ENCODE measurements at regions not wholly inside any gene's neighbourhood (a gene's known extent, or its start where the extent isn't known, plus 50 kb on each side); places are given as distances from the start of the nearest gene placed in this dataset.

DNA sequence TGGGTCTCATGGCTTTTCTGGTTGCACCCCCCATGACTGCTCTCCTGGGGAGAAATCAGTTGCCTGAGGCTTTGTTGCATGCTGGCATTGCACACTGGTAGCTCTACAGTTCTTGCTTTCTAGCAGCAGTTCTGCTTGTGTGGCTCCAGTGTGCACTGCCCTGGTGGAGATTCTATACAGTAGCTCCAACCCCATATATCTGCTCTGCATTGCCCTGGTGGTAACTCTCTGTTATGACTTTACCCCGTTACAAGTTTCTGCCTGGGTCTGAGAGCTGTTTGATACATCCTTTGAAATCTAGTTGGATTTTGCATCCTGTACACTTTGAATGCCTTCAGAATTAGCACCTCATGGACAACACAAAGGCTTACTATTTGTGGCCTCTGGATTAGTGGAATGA, 241.4 kb upstream of the EPHA5 start (continued):
- TF ChIP-seq, protein P1, sequence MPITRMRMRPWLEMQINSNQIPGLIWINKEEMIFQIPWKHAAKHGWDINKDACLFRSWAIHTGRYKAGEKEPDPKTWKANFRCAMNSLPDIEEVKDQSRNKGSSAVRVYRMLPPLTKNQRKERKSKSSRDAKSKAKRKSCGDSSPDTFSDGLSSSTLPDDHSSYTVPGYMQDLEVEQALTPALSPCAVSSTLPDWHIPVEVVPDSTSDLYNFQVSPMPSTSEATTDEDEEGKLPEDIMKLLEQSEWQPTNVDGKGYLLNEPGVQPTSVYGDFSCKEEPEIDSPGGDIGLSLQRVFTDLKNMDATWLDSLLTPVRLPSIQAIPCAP (CRISPR knock-in tag; IDR thresholded peaks at IDR 0.05; ENCODE audit: low read depth), result no peak
- no peak for TF ChIP-seq TAF15 (IDR thresholded peaks at IDR 0.05; ENCODE audit: low read depth, low read length, poor library complexity, severe bottlenecking)
- no peak for TF ChIP-seq MEF2D (CRISPR knock-in tag; IDR thresholded peaks at IDR 0.05)
- TF ChIP-seq ZNF432 (CRISPR knock-in tag; IDR thresholded peaks at IDR 0.05; ENCODE audit: borderline replicate concordance), result no peak
- no peak for TF ChIP-seq GTF3A (CRISPR knock-in tag; conservative IDR thresholded peaks at IDR 0.05)

DNA sequence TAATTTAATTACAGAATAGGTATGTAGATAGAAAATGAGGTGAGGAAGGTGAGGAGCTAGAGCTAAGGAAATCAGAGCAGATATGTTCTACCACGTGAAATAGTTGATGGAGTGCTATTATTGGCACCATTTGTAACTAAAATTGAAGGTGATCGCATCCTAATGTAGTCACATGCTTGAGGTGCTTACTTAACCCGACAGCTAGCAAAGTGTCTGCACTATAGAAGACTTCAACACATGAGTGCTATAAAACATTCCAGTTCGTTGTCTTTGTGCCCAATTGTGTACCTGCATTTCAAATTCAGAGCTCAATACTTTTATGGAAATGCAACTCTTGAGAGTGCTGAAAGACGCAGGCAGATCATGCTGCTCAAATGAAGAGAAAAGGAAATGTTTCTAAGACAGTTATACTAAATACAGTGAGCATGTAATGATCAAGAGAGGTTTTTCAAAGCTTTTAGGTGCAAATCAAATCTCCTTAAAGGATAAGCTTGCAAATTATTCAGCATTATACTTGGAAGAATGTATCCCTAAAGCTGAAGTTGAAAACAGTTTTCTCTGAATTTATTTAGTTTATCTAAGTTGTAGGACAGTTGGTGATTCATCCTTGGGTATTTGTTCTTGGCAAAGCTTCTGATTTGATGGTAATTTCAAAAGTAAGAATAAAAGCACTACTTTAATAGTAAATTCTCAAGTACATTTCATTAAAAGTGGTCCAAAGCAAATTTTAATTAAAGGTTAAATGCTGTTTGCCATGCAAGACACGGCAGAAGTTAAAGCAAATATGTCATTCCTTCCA, 223.9 kb upstream of the EPHA5 start:
- DNase-seq (ENCODE audit: low spot score), result no peak
- 3% methylated on average over 6 of the region's 6 CpGs for WGBS (ENCODE audit: low lambda C conversion rate)
- H3K4me2 ChIP-seq (ENCODE audit: low read depth, low read length), result no peak overlapping the region
- no peak for TF ChIP-seq KAT8 (CRISPR knock-in tag; IDR thresholded peaks at IDR 0.05)
- TF ChIP-seq ZNF546 (CRISPR knock-in tag; conservative IDR thresholded peaks at IDR 0.05), result no peak
- TF ChIP-seq SMARCE1 (IDR thresholded peaks at IDR 0.05; ENCODE audit: borderline replicate concordance), result no peak
- TF ChIP-seq, protein P2, sequence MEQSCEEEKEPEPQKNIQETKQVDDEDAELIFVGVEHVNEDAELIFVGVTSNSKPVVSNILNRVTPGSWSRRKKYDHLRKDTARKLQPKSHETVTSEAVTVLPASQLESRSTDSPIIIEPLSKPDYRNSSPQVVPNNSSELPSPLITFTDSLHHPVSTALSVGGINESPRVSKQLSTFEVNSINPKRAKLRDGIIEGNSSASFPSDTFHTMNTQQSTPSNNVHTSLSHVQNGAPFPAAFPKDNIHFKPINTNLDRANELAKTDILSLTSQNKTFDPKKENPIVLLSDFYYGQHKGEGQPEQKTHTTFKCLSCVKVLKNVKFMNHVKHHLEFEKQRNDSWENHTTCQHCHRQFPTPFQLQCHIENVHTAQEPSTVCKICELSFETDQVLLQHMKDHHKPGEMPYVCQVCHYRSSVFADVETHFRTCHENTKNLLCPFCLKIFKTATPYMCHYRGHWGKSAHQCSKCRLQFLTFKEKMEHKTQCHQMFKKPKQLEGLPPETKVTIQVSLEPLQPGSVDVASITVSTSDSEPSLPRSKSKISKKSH (CRISPR knock-in tag; IDR thresholded peaks at IDR 0.05; ENCODE audit: borderline replicate concordance), result no peak
- TF ChIP-seq, protein P3, sequence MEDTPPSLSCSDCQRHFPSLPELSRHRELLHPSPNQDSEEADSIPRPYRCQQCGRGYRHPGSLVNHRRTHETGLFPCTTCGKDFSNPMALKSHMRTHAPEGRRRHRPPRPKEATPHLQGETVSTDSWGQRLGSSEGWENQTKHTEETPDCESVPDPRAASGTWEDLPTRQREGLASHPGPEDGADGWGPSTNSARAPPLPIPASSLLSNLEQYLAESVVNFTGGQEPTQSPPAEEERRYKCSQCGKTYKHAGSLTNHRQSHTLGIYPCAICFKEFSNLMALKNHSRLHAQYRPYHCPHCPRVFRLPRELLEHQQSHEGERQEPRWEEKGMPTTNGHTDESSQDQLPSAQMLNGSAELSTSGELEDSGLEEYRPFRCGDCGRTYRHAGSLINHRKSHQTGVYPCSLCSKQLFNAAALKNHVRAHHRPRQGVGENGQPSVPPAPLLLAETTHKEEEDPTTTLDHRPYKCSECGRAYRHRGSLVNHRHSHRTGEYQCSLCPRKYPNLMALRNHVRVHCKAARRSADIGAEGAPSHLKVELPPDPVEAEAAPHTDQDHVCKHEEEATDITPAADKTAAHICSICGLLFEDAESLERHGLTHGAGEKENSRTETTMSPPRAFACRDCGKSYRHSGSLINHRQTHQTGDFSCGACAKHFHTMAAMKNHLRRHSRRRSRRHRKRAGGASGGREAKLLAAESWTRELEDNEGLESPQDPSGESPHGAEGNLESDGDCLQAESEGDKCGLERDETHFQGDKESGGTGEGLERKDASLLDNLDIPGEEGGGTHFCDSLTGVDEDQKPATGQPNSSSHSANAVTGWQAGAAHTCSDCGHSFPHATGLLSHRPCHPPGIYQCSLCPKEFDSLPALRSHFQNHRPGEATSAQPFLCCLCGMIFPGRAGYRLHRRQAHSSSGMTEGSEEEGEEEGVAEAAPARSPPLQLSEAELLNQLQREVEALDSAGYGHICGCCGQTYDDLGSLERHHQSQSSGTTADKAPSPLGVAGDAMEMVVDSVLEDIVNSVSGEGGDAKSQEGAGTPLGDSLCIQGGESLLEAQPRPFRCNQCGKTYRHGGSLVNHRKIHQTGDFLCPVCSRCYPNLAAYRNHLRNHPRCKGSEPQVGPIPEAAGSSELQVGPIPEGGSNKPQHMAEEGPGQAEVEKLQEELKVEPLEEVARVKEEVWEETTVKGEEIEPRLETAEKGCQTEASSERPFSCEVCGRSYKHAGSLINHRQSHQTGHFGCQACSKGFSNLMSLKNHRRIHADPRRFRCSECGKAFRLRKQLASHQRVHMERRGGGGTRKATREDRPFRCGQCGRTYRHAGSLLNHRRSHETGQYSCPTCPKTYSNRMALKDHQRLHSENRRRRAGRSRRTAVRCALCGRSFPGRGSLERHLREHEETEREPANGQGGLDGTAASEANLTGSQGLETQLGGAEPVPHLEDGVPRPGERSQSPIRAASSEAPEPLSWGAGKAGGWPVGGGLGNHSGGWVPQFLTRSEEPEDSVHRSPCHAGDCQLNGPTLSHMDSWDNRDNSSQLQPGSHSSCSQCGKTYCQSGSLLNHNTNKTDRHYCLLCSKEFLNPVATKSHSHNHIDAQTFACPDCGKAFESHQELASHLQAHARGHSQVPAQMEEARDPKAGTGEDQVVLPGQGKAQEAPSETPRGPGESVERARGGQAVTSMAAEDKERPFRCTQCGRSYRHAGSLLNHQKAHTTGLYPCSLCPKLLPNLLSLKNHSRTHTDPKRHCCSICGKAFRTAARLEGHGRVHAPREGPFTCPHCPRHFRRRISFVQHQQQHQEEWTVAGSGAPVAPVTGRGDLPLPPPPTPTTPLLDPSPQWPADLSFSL (CRISPR knock-in tag; IDR thresholded peaks at IDR 0.05), result no peak
- TF ChIP-seq TMF1 (CRISPR knock-in tag; IDR thresholded peaks at IDR 0.05; ENCODE audit: low read depth), result no peak
- no peak overlapping the region for H3K4me3 ChIP-seq (replicated peaks in 1 of 3; ENCODE audit: insufficient read depth in 1 of 3, low read depth in 2 of 3, low read length in 3 of 3)
- H3K79me2 ChIP-seq (ENCODE audit: insufficient read depth, low read length), result no peaks in the 10 kb centered on the region
- H3K9ac ChIP-seq (ENCODE audit: insufficient read depth, low read depth, low read length), result no peak overlapping the region
- no peak for FAIRE-seq
- H4K20me1 ChIP-seq (ENCODE audit: insufficient read depth, low read length), result no peaks in the 10 kb centered on the region
- no peaks in the 10 kb centered on the region for H3K4me1 ChIP-seq (ENCODE audit: insufficient read depth, low read length)
- CTCF ChIA-PET (ENCODE audit: low intra/inter-chr PET ratio, low total read pairs), result no interaction called here
- H3K9me3 ChIP-seq (ENCODE audit: low read length), result no peaks in the 10 kb centered on the region
- POLR2A ChIA-PET, result no interaction called here
- no TSS peak for BruUV-seq (replicated peaks)
- H2AFZ ChIP-seq (ENCODE audit: low read length), result no peak overlapping the region
- no peak overlapping the region for H3K27ac ChIP-seq (ENCODE audit: extremely low read length, insufficient read depth, low read length)
- intact Hi-C loops (cut with micrococcal nuclease; ENCODE audit: unreplicated experiment), result no loop called here
- no peak for ATAC-seq
- in situ Hi-C loops (cut with HindIII; ENCODE audit: extremely low pct_ligation_motif_present, low pct_unique_long_range_greater_than_20kb), result no loop called here
- H3K36me3 ChIP-seq (replicated peaks in 1 of 2; ENCODE audit: control insufficient read depth in 1 of 2, insufficient read depth in 2 of 2, low read length in 2 of 2), result no peaks in the 10 kb centered on the region
- no peaks in the 10 kb centered on the region for H3K27me3 ChIP-seq (ENCODE audit: control insufficient read depth in 1 of 2, insufficient read depth in 2 of 2, low read length in 2 of 2)

Measured in HepG2 (cell line).